ENCODE measurements at regions not wholly inside any gene's neighbourhood (a gene's known extent, or its start where the extent isn't known, plus 50 kb on each side); places are given as distances from the start of the nearest gene placed in this dataset.
"Not testable (repeated sequence)": the region's sequence is repeated elsewhere in the genome, so short reads cannot be mapped to it uniquely, and the experiment has no call there.

DNA sequence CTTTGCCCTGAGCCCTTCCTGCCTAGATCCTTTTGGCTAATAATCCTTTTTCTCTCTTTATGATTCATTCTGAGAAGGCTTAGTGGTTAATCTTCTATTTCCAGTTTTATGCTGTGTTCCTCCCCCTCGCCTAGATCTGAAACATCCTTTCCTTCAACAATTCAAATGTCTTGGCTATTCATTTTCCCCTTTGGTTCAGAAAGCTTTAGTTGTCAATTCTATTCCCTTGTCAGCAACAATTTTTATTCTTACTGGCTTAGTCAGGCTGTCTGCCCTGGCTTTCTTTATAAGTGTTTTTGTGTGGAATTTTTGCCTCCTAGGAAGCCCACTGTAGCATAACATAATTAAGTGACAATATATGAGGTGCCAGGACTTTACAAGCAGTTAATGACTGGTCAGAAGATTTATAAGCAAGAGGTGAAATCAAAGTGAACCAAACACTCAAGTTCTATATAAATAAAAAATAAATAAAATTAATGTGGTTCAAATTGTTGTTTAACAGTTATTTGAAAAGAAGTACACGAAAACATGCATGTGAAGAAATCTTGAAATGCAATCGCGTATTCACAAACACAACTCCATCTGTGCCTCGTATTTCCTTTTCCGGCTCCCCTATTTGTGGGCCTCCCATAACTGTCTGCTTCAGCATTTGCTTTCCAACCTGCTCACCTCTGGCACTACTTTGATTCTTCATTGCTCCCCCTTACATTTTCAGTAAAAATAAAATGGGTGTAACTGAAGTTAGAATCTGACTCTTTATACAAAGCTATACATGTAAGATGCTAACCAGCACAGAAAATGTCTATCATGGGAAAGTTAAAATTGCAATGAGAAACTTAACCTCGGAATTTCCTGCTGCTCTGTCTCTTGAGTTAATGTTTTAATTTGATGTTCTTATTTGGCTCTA lies 235.4 kb downstream of the SPRY1 start:
- no peak for DNase-seq

GRCh38 chr4:123632693-123633030 lies 236.1 kb downstream of the SPRY1 start:
- no peak for DNase-seq

DNA sequence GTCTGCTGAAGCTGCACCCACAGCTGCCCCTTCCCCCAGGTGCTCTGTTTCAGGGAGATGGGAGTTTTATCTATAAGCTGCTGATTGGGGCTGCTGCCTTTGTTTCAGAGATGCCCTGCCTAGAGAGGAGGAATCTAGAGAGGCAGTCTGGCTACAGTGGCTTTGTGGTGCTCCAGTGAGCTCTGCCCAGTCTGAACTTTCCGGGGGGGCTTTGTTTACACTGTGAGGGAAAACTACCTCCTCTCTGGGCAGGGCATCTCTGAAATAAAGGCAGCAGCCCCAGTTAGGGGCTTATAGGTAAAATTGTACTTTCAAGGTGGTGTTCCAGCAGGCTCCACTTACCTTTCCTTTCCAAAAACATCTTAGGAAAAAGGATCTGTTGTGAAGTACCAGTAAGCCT lies 242.2 kb downstream of the SPRY1 start:
- no peak for DNase-seq

DNA sequence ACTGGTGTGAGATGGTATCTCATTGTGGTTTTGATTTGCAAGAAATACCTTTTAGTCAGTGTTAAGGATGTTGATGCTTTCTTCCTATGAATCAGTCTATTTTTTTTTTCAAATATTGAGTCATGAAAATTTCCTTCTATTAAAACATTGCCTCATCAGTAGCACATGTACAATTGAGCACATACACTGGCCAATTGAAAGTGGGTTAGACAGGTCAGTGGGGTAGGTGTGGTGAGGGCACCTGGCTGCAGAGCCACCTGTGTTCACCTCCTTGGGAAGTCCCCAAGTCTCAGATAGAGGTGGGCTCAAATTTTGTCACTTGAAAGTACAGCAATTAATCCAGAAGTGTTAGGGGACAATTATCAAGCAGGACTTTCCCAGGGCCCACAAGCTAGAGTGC lies 243.7 kb downstream of the SPRY1 start:
- no peak for DNase-seq

DNA sequence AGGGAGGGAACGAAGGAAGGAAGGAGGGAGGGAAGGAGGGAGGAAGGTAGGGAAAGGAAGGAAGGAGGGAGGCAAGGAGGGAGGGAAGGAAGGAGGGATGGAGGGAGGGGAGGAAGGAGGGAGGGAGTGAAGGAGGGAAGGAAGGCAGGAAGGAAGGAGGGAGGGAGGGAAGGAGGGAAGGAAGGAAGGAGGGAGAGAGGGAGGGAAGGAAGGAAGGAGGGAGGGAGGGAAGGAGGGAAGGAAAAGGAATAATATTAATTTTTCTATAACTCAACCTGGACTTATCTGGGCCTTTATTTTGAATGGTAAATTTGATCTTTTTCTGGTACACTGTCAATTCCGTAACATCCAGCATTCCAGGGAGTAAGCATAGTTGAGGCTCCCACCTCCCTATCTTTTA lies 244.2 kb downstream of the SPRY1 start:
- no peak for DNase-seq

- no peak for DNase-seq
Observed at GRCh38 chr4:123643691-123644090, 247.1 kb downstream of the SPRY1 start.

DNA sequence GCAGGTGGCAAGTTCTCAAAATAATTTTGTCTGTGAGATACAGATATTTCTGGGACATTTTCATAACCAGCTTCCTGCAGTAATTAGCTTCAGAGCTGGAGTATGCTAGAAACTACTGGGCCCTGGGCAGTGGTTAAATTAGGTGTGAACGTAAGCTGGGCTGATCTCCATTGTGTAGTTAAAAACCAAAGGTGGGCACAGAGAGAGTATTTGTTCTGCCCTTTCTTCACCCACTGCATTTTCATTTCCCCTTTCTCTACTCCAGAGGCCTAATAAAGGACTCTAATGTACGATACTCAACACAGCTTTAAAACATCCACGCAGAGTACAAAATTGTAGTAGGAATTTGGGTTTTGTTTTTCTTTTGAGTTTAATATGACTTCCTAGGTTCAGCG lies 252.7 kb downstream of the SPRY1 start:
- DNase-seq, result peak in 2 of 56 donors; percentile 4 to 20

- DNase-seq, result peak in 2 of 56 donors; percentile 1 to 19
Observed at GRCh38 chr4:123649645-123650391, 253.2 kb downstream of the SPRY1 start.

- DNase-seq, result peak in 1 of 56 donors; percentile 8
Observed at GRCh38 chr4:123651066-123651465, 254.5 kb downstream of the SPRY1 start.

DNA sequence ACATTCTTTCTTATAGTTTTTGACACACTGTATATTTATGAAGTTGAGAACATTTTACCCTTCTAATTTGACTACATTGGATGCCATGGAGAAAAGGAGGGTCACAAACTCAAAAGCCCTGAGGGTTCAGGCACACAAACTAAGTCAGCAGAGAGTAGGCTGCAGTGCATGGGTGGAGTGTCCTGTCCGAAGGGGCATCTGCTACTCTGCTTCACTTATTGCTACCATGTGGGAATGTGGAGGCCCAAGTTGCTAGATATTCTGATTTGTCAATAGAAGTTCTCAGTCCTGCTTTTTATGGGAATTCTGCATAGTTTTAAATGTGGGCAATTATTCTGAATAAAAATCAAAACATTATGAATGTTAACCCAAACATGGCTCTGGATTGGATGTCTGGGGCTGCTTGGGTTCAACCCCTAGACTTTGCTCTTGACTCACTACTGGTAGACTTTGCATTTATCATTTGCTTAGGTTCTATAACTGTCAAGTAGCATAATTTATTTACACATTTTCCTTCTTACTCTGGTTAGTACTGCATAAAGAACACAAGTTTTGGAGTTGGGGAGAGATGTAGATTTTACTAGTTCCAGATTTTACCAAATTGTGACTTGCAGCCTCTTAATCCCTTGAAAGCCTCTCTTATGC lies 255.1 kb downstream of the SPRY1 start:
- no peak for DNase-seq

DNA sequence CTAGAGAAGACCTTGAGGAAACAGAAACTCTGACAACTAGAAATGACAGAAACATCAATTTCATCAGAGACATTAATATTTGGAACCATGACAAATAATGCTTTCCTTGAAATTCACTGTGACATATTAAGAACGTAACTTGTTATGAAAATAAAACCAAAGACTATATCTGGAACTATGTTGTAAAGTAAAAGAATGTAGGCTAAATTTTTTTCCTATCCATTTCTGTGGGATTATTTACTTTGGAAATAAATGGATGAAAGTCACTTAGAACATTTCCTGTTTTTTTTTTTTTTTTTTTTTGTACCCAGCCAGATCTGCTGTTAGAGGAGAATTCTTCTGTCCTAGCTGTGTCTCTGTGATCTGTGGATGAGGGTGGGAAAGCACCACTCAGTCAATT lies 255.9 kb downstream of the SPRY1 start:
- DNase-seq, result no peak

DNA sequence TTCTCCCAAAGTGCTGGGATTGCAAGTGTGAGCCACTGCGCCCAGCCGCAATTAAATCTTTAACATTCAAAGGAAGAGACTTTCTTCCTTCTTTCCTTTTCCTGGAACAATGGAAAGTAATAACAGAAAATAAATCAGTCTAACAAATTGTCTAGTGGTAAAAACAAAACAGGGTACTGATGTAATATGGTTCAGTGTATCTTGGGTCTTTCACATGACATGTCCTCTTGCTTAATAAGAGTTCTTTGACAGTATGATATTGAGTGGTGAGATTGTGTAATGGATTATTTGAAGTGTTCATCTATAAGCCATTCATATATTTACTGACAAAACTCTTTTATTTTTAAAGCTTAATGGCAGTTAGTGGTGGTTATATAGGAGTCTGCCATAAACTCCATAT lies 256.6 kb downstream of the SPRY1 start:
- no peak for DNase-seq

- DNase-seq, result not testable (repeated sequence)
Observed at GRCh38 chr4:123656746-123657294, 260.2 kb downstream of the SPRY1 start.

DNA sequence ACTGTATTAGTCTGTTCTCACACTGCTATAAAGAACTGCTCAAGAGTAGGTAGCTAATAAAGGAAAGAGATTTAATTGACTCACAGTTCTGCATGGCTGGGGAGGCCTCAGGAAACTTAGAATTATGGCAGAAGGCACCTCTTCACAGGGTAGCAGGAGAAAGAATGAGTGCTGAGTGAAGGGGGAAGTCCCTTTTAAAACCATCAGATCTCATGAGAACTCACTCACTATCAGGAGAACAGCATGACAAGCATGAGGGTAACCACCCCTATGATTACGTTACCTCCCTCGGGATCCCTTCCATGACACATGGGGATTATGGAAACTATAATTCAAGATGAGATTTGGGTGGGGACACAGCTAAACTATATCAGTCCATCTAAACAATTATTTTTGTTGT lies 261.0 kb downstream of the SPRY1 start:
- DNase-seq, result not testable (repeated sequence)

- no peak for DNase-seq
Observed at GRCh38 chr4:123659262-123659661, 262.7 kb downstream of the SPRY1 start.

DNA sequence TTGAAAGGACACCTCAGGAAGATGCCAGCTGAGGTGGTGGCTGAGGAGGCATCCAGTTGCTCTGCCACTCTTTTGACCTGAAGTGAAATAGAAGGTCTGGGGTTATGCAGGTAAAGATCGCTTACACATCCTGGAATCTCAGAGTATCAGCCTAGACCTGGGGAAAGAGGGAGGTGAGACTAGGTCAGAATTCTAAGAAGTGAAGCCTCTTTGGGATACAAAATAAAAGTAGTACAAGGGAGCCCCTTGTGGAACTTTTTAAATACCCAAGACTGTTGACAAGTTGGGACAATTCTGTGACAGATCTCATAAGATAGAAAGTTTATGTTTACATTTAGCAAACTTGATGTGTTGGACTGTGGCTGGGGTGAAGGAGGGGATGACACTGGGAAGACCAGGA lies 263.1 kb downstream of the SPRY1 start:
- no peak for DNase-seq

- DNase-seq, result no peak
Observed at GRCh38 chr4:123661080-123661737, 264.6 kb downstream of the SPRY1 start.

GRCh38 chr4:123662827-123663226 lies 266.2 kb downstream of the SPRY1 start:
- DNase-seq, result no peak

GRCh38 chr4:123666486-123666885 lies 269.9 kb downstream of the SPRY1 start:
- DNase-seq, result no peak

GRCh38 chr4:123667496-123667895 lies 270.9 kb downstream of the SPRY1 start:
- DNase-seq, result no peak

GRCh38 chr4:123667991-123668390 lies 271.4 kb downstream of the SPRY1 start:
- no peak for DNase-seq
